ENCODE measurements at regions not wholly inside any gene's neighbourhood (a gene's known extent, or its start where the extent isn't known, plus 50 kb on each side); places are given as distances from the start of the nearest gene placed in this dataset.

- TF ChIP-seq SP1 (IDR thresholded peaks at IDR 0.05) (no peak), CTBP1 (IDR thresholded peaks at IDR 0.05; ENCODE audit: borderline replicate concordance) (no peak), BHLHE40 (IDR thresholded peaks at IDR 0.05; ENCODE audit: borderline replicate concordance) (no peak), ELF4 (IDR thresholded peaks at IDR 0.05) (no peak), ARNT (IDR thresholded peaks at IDR 0.05) (no peak), L3MBTL2 (conservative IDR thresholded peaks at IDR 0.05) (no peak), ZNF384 (IDR thresholded peaks at IDR 0.05) (no peak), FOXA1 (IDR thresholded peaks at IDR 0.05) (no peak), HDGF (IDR thresholded peaks at IDR 0.05; ENCODE audit: borderline replicate concordance) (no peak), FOXK2 (IDR thresholded peaks at IDR 0.05) (no peak), FOXM1 (IDR thresholded peaks at IDR 0.05; ENCODE audit: borderline replicate concordance) (no peak)
- TF ChIP-seq, protein P1, sequence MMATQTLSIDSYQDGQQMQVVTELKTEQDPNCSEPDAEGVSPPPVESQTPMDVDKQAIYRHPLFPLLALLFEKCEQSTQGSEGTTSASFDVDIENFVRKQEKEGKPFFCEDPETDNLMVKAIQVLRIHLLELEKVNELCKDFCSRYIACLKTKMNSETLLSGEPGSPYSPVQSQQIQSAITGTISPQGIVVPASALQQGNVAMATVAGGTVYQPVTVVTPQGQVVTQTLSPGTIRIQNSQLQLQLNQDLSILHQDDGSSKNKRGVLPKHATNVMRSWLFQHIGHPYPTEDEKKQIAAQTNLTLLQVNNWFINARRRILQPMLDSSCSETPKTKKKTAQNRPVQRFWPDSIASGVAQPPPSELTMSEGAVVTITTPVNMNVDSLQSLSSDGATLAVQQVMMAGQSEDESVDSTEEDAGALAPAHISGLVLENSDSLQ (IDR thresholded peaks at IDR 0.05) = no peak
These were observed 336.5 kb upstream of the LRP1B start for GRCh38 chr2:142467321-142467720.
